ENCODE measurements at regions not wholly inside any gene's neighbourhood (a gene's known extent, or its start where the extent isn't known, plus 50 kb on each side); places are given as distances from the start of the nearest gene placed in this dataset.
"Not testable (repeated sequence)": the region's sequence is repeated elsewhere in the genome, so short reads cannot be mapped to it uniquely, and the experiment has no call there.

GRCh38 chr18:67159662-67160061 lies 356.9 kb downstream of the DSEL start:
- ChIA-PET CTCF (interaction anchor here (1.2 kb wide), 1 partner anchor 41 kb away, joined by 3 read pairs; no protein-coding TSS in a partner anchor), POLR2A (no interaction called here)
- no peak for DNase-seq
- no peak overlapping the region for H3K27ac Mint-ChIP-seq
- H3K27me3 Mint-ChIP-seq, result no peaks in the 10 kb centered on the region
- H3K9me3 Mint-ChIP-seq, result no peaks in the 10 kb centered on the region
- H3K36me3 Mint-ChIP-seq (ENCODE audit: low read depth), result no peaks in the 10 kb centered on the region
- no peak overlapping the region for H3K4me3 Mint-ChIP-seq
- no peaks in the 10 kb centered on the region for H3K4me1 Mint-ChIP-seq

DNA sequence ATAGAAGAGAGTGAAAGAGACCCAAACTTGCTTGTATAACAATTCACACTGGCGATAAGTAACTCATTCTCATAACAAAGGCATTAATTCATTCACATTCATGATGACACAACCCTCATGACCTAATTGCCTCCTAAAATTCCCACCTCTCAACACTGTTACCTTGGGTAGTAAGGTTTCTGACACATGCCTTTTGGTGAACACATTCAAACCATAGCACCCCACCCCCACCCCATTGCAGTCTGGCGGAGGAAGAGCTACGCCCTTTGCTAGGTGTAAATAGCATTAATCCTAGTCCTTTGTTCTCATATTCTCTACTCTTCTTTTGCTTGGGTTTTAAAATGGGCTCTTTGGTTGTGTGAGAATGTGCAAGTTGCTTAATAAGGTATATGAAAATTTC lies 361.5 kb downstream of the DSEL start:
- Mint-ChIP-seq H3K9me3 (no peaks in the 10 kb centered on the region), H3K27me3 (no peaks in the 10 kb centered on the region), H3K36me3 (ENCODE audit: low read depth) (no peaks in the 10 kb centered on the region), H3K4me3 (no peak overlapping the region), H3K4me1 (no peaks in the 10 kb centered on the region), H3K27ac (no peak overlapping the region)
- CTCF ChIA-PET, result no interaction called here
- DNase-seq, result no peak
- POLR2A ChIA-PET, result no interaction called here

- Mint-ChIP-seq H3K9me3 (no peaks in the 10 kb centered on the region), H3K27ac (no peak overlapping the region), H3K4me1 (no peaks in the 10 kb centered on the region), H3K36me3 (ENCODE audit: low read depth) (no peaks in the 10 kb centered on the region), H3K27me3 (no peaks in the 10 kb centered on the region), H3K4me3 (no peak overlapping the region)
- CTCF ChIA-PET, result no interaction called here
- no peak for DNase-seq
- POLR2A ChIA-PET, result no interaction called here
Observed at GRCh38 chr18:67151366-67151765, 365.2 kb downstream of the DSEL start.

GRCh38 chr18:67145586-67146292 lies 370.8 kb downstream of the DSEL start:
- no peak overlapping the region for H3K27ac Mint-ChIP-seq
- ChIA-PET CTCF (no interaction called here), POLR2A (no interaction called here)
- no peaks in the 10 kb centered on the region for H3K9me3 Mint-ChIP-seq
- no peaks in the 10 kb centered on the region for H3K27me3 Mint-ChIP-seq
- H3K4me3 Mint-ChIP-seq, result no peak overlapping the region
- DNase-seq, result no peak
- H3K4me1 Mint-ChIP-seq, result no peaks in the 10 kb centered on the region
- H3K36me3 Mint-ChIP-seq (ENCODE audit: low read depth), result no peaks in the 10 kb centered on the region

DNA sequence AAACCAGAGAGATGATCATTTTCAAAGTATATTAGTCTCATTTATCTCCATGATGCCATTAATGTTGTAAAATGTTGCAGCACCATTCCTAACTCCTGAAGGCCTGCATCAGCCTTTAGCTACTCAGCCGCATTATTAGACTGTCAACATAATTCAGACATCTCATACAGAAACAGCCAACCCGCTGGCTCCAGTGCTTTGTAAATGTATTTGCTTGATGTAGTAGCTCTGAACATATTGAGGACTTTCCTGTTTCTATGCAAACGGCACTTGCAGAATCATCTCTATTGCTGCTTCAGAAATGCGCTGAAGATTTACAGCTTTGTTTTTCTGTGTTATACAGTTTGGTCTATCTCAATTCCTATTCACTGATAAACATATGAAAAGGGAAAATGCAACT lies 372.2 kb downstream of the DSEL start:
- Mint-ChIP-seq H3K27me3 (no peaks in the 10 kb centered on the region), H3K4me3 (no peak overlapping the region), H3K27ac (no peak overlapping the region), H3K4me1 (no peaks in the 10 kb centered on the region), H3K36me3 (ENCODE audit: low read depth) (no peaks in the 10 kb centered on the region), H3K9me3 (no peaks in the 10 kb centered on the region)
- POLR2A ChIA-PET, result no interaction called here
- CTCF ChIA-PET, result no interaction called here
- no peak for DNase-seq

DNA sequence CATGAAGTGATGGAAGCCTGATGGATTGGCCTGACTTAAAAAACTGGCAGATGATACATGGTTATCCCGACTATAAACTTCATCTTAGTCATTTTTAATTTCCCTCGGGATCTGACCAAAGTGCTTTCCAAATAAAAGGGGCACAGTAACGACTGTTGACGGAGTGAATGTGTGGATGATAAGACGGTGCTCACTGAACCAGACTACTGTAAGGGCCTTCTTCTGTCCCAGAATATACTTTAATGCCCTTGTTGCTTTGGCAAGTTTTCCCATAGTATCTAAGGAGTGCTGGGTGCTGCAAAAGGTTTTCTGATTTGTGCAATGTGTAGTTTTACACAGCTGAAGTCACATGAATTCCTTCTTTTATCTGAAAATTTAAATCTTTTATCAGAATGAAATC lies 373.5 kb downstream of the DSEL start:
- no peak overlapping the region for H3K4me3 Mint-ChIP-seq
- H3K27me3 Mint-ChIP-seq, result no peaks in the 10 kb centered on the region
- H3K9me3 Mint-ChIP-seq, result no peaks in the 10 kb centered on the region
- no peak overlapping the region for H3K27ac Mint-ChIP-seq
- H3K4me1 Mint-ChIP-seq, result no peaks in the 10 kb centered on the region
- ChIA-PET POLR2A (no interaction called here), CTCF (no interaction called here)
- H3K36me3 Mint-ChIP-seq (ENCODE audit: low read depth), result no peaks in the 10 kb centered on the region
- no peak for DNase-seq

DNA sequence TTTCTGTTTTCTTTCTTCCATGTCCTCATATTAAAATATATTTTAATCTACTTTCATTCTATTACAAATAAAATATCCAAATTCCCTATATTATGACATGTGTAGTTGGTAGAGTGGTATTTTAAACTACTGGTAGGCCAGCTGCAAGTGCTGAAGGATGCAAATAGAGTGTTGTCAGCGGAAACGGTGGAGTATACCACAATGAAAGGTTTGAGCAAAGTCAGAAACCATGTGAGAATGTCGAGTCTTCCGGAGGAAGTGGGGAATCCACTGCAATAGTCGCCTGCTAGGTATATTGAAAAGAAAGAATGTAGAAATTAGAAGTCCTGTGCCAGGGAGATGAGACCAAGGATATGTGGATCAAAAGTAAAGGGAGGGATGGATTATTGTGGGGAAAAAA lies 373.9 kb downstream of the DSEL start:
- no peak overlapping the region for H3K27ac Mint-ChIP-seq
- H3K27me3 Mint-ChIP-seq, result no peaks in the 10 kb centered on the region

GRCh38 chr18:67140495-67140894 lies 376.0 kb downstream of the DSEL start:
- ChIA-PET CTCF (no interaction called here), POLR2A (no interaction called here)
- H3K27me3 Mint-ChIP-seq, result no peaks in the 10 kb centered on the region
- no peaks in the 10 kb centered on the region for H3K36me3 Mint-ChIP-seq (ENCODE audit: low read depth)
- no peak overlapping the region for H3K4me3 Mint-ChIP-seq
- no peak for DNase-seq
- H3K4me1 Mint-ChIP-seq, result no peaks in the 10 kb centered on the region
- H3K27ac Mint-ChIP-seq, result no peak overlapping the region
- no peaks in the 10 kb centered on the region for H3K9me3 Mint-ChIP-seq

More for the DNA sequence above, 373.9 kb downstream of the DSEL start:
- Mint-ChIP-seq H3K36me3 (ENCODE audit: low read depth) (no peaks in the 10 kb centered on the region), H3K9me3 (no peaks in the 10 kb centered on the region), H3K4me1 (no peaks in the 10 kb centered on the region), H3K4me3 (no peak overlapping the region)
- CTCF ChIA-PET, result no interaction called here
- DNase-seq, result no peak
- POLR2A ChIA-PET, result no interaction called here

- CTCF ChIA-PET, result no interaction called here
- H3K27ac Mint-ChIP-seq, result no peak overlapping the region
- H3K36me3 Mint-ChIP-seq (ENCODE audit: low read depth), result no peaks in the 10 kb centered on the region
- no peak overlapping the region for H3K4me3 Mint-ChIP-seq
- DNase-seq, result no peak
- POLR2A ChIA-PET, result no interaction called here
- H3K27me3 Mint-ChIP-seq, result no peaks in the 10 kb centered on the region
- H3K4me1 Mint-ChIP-seq, result no peaks in the 10 kb centered on the region
- H3K9me3 Mint-ChIP-seq, result no peaks in the 10 kb centered on the region
Observed at GRCh38 chr18:67139899-67140298, 376.6 kb downstream of the DSEL start.

- Mint-ChIP-seq H3K9me3 (no peaks in the 10 kb centered on the region), H3K27me3 (no peaks in the 10 kb centered on the region), H3K4me3 (no peak overlapping the region), H3K36me3 (ENCODE audit: low read depth) (no peaks in the 10 kb centered on the region), H3K27ac (no peak overlapping the region), H3K4me1 (no peaks in the 10 kb centered on the region)
- ChIA-PET POLR2A (no interaction called here), CTCF (no interaction called here)
- DNase-seq, result no peak
Observed at GRCh38 chr18:67135981-67136380, 380.5 kb downstream of the DSEL start.

DNA sequence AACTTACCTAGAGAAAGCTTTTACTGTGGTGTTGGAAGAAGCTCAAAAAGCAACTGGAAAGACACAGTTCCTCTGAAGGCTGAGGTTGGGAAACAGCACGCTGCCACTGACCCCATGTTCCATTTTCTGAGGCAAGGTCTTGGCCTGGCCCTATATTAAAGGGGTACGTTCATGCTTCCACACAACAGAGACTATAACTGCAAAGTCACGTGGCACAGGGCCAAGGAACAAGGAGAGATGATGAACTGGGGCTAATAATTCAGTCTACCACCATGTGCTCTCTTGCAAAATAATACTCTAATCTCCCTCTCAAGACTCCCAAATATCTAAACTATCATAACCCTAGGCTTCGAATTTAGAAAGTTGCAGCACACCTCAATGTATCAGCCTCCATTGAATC lies 381.6 kb downstream of the DSEL start:
- H3K9me3 Mint-ChIP-seq, result no peaks in the 10 kb centered on the region
- H3K27me3 Mint-ChIP-seq, result no peaks in the 10 kb centered on the region
- H3K27ac Mint-ChIP-seq, result no peak overlapping the region
- POLR2A ChIA-PET, result no interaction called here
- no peak for DNase-seq
- CTCF ChIA-PET, result no interaction called here
- no peaks in the 10 kb centered on the region for H3K4me1 Mint-ChIP-seq
- H3K36me3 Mint-ChIP-seq (ENCODE audit: low read depth), result no peaks in the 10 kb centered on the region
- no peak overlapping the region for H3K4me3 Mint-ChIP-seq

DNA sequence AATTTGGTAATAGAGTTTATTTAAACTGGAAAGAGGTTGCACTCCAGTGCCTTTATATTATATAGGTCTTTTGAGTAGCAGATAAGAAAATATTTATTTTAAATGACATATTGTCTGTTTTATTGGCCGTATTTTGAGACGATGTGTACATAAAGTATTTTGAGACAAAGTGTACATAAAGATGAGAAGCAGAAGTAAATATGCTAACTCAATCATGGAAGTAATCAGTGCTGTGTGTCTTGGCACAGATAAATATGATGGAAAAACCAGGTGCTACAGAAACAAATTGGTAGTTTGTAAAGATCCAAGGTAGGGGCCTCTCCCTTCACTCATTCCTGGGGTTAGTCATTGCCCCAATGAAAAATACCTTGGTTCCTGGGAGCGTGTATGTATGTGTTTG lies 382.9 kb downstream of the DSEL start:
- Mint-ChIP-seq H3K4me1 (no peaks in the 10 kb centered on the region), H3K27ac (no peak overlapping the region), H3K9me3 (no peaks in the 10 kb centered on the region), H3K4me3 (no peak overlapping the region), H3K27me3 (no peaks in the 10 kb centered on the region), H3K36me3 (ENCODE audit: low read depth) (no peaks in the 10 kb centered on the region)
- CTCF ChIA-PET, result no interaction called here
- POLR2A ChIA-PET, result no interaction called here
- DNase-seq, result no peak

DNA sequence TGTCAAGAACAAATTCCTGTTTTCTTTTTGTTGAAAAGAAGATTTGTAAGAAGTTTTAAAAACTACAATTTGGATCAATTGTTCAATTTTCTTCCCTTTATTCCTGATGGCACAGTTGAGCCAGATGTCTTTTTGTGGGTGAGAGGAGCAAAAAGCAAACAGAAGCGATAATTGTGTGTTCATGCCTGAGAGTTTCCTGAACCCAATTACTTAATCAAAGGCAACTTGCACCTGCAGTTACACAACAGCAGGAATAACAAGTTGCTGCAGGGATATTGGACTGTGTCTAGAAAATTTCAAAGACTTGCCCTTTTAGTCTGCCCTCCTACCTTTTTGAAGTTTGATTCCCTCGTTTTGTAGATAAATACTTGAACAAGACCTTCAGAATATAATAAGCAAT lies 383.6 kb downstream of the DSEL start:
- CTCF ChIA-PET, result no interaction called here
- H3K4me1 Mint-ChIP-seq, result no peaks in the 10 kb centered on the region
- H3K9me3 Mint-ChIP-seq, result no peaks in the 10 kb centered on the region
- POLR2A ChIA-PET, result no interaction called here
- no peak for DNase-seq
- H3K4me3 Mint-ChIP-seq, result no peak overlapping the region
- no peak overlapping the region for H3K27ac Mint-ChIP-seq
- H3K27me3 Mint-ChIP-seq, result no peaks in the 10 kb centered on the region
- H3K36me3 Mint-ChIP-seq (ENCODE audit: low read depth), result no peaks in the 10 kb centered on the region

GRCh38 chr18:67131498-67131897 lies 385.0 kb downstream of the DSEL start:
- POLR2A ChIA-PET, result no interaction called here
- no peak for DNase-seq

DNA sequence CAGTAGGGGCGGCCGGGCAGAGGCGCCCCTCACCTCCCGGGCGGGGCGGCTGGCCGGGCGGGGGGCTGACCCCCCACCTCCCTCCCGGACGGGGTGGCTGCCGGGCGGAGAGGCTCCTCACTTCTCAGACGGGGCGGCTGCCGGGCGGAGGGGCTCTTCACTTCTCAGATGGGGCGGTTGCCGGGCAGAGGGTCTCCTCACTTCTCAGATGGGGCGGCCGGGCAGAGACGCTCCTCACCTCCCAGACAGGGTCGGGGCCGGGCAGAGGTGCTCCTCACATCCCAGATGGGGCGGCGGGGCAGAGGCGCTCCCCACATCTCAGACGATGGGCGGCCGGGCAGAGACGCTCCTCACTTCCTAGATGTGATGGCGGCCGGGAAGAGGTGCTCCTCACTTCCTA lies 389.8 kb downstream of the DSEL start:
- CTCF ChIA-PET; H3K4me3 Mint-ChIP-seq; H3K4me1 Mint-ChIP-seq; H3K9me3 Mint-ChIP-seq; H3K27ac Mint-ChIP-seq; POLR2A ChIA-PET; H3K36me3 Mint-ChIP-seq (ENCODE audit: low read depth); DNase-seq; H3K27me3 Mint-ChIP-seq: not testable (repeated sequence)

More at GRCh38 chr18:67131498-67131897, 385.0 kb downstream of the DSEL start:
- H3K4me3 Mint-ChIP-seq, result no peak overlapping the region
- CTCF ChIA-PET, result no interaction called here
- no peaks in the 10 kb centered on the region for H3K36me3 Mint-ChIP-seq (ENCODE audit: low read depth)
- H3K9me3 Mint-ChIP-seq, result no peaks in the 10 kb centered on the region
- no peak overlapping the region for H3K27ac Mint-ChIP-seq
- H3K4me1 Mint-ChIP-seq, result no peaks in the 10 kb centered on the region
- no peaks in the 10 kb centered on the region for H3K27me3 Mint-ChIP-seq
